WI38 (cell line): ENCODE measurements at regions not wholly inside any gene's neighbourhood (a gene's known extent, or its start where the extent isn't known, plus 50 kb on each side); places are given as distances from the start of the nearest gene placed in this dataset.

ENCODE experiments used
- H3K4me3 ChIP-seq: 2 replicates; pipeline ENCODE4 v1.5.1; 2011; ENCODE audit warnings: low read depth, mild to moderate bottlenecking, control low read depth, low read length
- CTCF ChIP-seq: IDR thresholded peaks from 2 replicates; pipeline ENCODE4 v1.5.1; 2012; ENCODE audit warnings: low read depth, mild to moderate bottlenecking, control low read depth, low read length

GRCh38 chr2:43062058-43062457 is 164.3 kb downstream of the ZFP36L2 start:
- no peak overlapping the region for H3K4me3 ChIP-seq
- no peak for TF ChIP-seq CTCF

- no peak for TF ChIP-seq CTCF
- no peak overlapping the region for H3K4me3 ChIP-seq
These were observed 165.9 kb downstream of the ZFP36L2 start for GRCh38 chr2:43060390-43061016.

GRCh38 chr2:43059183-43059897 is 167.1 kb downstream of the ZFP36L2 start:
- H3K4me3 ChIP-seq: no peak overlapping the region

GRCh38 chr2:43058726-43059110 is 167.7 kb downstream of the ZFP36L2 start:
- H3K4me3 ChIP-seq: no peak overlapping the region
- no peak for TF ChIP-seq CTCF

More at GRCh38 chr2:43059183-43059897, 167.1 kb downstream of the ZFP36L2 start:
- no peak for TF ChIP-seq CTCF

GRCh38 chr2:43057742-43058725 is 168.4 kb downstream of the ZFP36L2 start:
- no peak overlapping the region for H3K4me3 ChIP-seq
- TF ChIP-seq CTCF: no peak

GRCh38 chr2:43057026-43057741 is 169.2 kb downstream of the ZFP36L2 start:
- no peak overlapping the region for H3K4me3 ChIP-seq
- no peak for TF ChIP-seq CTCF
